OCI-LY3 (cell line): ENCODE measurements at regions not wholly inside any gene's neighbourhood (a gene's known extent, or its start where the extent isn't known, plus 50 kb on each side); places are given as distances from the start of the nearest gene placed in this dataset.

Experiments
- EZH2phosphoT487 ChIP-seq: fragments of 200-600 bp; shearing (Covaris generic); IDR thresholded peaks from 2 replicates; pipeline ENCODE4 v1.6.1; 2018; ENCODE audit warnings: antibody characterized with exemption, mixed run types, low read depth
- TF ChIP-seq, protein P1 (sequence below): fragments of 200-600, 300-600 bp; sonication (generic); IDR thresholded peaks from 2 replicates; pipeline ENCODE4 v1.5.1; 2014; ENCODE audit warnings: antibody characterized with exemption, low read length, low read depth

- TF ChIP-seq, protein P1, sequence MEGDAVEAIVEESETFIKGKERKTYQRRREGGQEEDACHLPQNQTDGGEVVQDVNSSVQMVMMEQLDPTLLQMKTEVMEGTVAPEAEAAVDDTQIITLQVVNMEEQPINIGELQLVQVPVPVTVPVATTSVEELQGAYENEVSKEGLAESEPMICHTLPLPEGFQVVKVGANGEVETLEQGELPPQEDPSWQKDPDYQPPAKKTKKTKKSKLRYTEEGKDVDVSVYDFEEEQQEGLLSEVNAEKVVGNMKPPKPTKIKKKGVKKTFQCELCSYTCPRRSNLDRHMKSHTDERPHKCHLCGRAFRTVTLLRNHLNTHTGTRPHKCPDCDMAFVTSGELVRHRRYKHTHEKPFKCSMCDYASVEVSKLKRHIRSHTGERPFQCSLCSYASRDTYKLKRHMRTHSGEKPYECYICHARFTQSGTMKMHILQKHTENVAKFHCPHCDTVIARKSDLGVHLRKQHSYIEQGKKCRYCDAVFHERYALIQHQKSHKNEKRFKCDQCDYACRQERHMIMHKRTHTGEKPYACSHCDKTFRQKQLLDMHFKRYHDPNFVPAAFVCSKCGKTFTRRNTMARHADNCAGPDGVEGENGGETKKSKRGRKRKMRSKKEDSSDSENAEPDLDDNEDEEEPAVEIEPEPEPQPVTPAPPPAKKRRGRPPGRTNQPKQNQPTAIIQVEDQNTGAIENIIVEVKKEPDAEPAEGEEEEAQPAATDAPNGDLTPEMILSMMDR, result no peak
- TF ChIP-seq EZH2phosphoT487, result no peak
Measured at GRCh38 chr10:4566011-4566410, 260.0 kb upstream of the AKR1E2 start.
